Endothelial cell (in vitro differentiated cells): ENCODE measurements at regions not wholly inside any gene's neighbourhood (a gene's known extent, or its start where the extent isn't known, plus 50 kb on each side); places are given as distances from the start of the nearest gene placed in this dataset.

Source experiments
- DNase-seq: peaks from one replicate; pipeline ENCODE4 v3.0.0; 2021; ENCODE audit warnings: low spot score
- H3K27ac Mint-ChIP-seq: one replicate; pipeline ENCODE4 v1.8.0; 2021; ENCODE audit warnings: mixed read lengths, inconsistent platforms; ENCODE audit not compliant: unreplicated experiment
- H3K27me3 Mint-ChIP-seq: one replicate; pipeline ENCODE4 v1.8.0; 2021; ENCODE audit warnings: mild to moderate bottlenecking, moderate library complexity, mixed read lengths, inconsistent platforms; ENCODE audit not compliant: unreplicated experiment
- H3K36me3 Mint-ChIP-seq: one replicate; pipeline ENCODE4 v1.8.0; 2021; ENCODE audit warnings: mild to moderate bottlenecking, low read depth, mixed read lengths, inconsistent platforms; ENCODE audit not compliant: unreplicated experiment
- H3K4me1 Mint-ChIP-seq: one replicate; pipeline ENCODE4 v1.8.0; 2021; ENCODE audit warnings: mild to moderate bottlenecking, mixed read lengths, inconsistent platforms; ENCODE audit not compliant: unreplicated experiment
- H3K4me3 Mint-ChIP-seq: one replicate; pipeline ENCODE4 v1.8.0; 2021; ENCODE audit warnings: mild to moderate bottlenecking, mixed read lengths, inconsistent platforms; ENCODE audit not compliant: unreplicated experiment
- H3K9me3 Mint-ChIP-seq: one replicate; pipeline ENCODE4 v1.8.0; 2021; ENCODE audit warnings: mixed read lengths, inconsistent platforms; ENCODE audit not compliant: unreplicated experiment
- TF ChIP-seq, protein P1 (sequence below): fragments of 200-600 bp; sonication (generic); IDR thresholded peaks from one replicate; pipeline ENCODE4 v1.5.0; 2021; ENCODE audit warnings: antibody characterized with exemption; ENCODE audit not compliant: unreplicated experiment

DNA sequence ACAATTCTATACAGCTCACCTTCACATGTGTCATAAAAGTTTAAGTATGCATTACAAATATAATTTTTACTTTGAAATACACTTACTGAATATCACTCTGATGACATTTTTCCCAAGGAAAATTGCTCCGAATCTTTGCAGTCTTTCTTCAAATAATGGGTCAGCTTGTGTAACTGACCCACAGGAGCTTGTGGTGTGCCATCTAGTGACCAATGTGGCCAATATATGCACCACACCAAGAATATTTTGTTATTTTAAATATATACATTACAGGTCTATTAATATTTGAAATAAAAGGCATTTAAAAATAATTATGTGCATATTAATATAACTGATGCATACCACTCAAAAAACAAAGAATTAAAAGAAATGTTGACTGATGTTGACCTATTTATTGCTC lies 271.4 kb downstream of the TBX15 start:
- TF ChIP-seq, protein P1, sequence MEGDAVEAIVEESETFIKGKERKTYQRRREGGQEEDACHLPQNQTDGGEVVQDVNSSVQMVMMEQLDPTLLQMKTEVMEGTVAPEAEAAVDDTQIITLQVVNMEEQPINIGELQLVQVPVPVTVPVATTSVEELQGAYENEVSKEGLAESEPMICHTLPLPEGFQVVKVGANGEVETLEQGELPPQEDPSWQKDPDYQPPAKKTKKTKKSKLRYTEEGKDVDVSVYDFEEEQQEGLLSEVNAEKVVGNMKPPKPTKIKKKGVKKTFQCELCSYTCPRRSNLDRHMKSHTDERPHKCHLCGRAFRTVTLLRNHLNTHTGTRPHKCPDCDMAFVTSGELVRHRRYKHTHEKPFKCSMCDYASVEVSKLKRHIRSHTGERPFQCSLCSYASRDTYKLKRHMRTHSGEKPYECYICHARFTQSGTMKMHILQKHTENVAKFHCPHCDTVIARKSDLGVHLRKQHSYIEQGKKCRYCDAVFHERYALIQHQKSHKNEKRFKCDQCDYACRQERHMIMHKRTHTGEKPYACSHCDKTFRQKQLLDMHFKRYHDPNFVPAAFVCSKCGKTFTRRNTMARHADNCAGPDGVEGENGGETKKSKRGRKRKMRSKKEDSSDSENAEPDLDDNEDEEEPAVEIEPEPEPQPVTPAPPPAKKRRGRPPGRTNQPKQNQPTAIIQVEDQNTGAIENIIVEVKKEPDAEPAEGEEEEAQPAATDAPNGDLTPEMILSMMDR = peak; percentile 24
- no peak for DNase-seq
- Mint-ChIP-seq H3K27ac (no peak overlapping the region), H3K4me3 (no peak overlapping the region), H3K27me3 (no peaks in the 10 kb centered on the region), H3K36me3 (no peaks in the 10 kb centered on the region), H3K9me3 (no peaks in the 10 kb centered on the region), H3K4me1 (no peaks in the 10 kb centered on the region)

DNA sequence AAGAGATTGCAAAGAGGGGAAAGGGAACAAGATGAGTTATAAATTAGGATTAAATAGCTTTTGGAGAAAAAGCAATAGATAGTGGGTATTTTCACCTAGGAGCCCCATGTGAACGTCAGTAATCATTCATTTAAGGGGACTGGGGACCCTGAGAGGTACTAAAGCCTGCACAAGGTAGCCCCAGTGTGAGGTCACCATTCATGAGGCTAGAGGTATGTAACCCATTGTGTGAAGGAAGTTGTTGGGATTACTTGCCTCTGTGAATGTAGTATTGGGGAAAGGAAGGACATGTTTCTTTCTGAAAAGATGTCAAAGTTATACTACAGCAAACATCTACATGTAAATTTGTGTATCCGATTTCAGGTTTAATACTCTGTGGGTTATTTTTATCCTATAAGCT lies 276.8 kb downstream of the TBX15 start:
- no peak for DNase-seq
- TF ChIP-seq, protein P1 = no peak
- Mint-ChIP-seq H3K9me3 (no peaks in the 10 kb centered on the region), H3K27ac (no peak overlapping the region), H3K36me3 (no peaks in the 10 kb centered on the region), H3K4me1 (no peaks in the 10 kb centered on the region), H3K4me3 (no peak overlapping the region), H3K27me3 (no peaks in the 10 kb centered on the region)

DNA sequence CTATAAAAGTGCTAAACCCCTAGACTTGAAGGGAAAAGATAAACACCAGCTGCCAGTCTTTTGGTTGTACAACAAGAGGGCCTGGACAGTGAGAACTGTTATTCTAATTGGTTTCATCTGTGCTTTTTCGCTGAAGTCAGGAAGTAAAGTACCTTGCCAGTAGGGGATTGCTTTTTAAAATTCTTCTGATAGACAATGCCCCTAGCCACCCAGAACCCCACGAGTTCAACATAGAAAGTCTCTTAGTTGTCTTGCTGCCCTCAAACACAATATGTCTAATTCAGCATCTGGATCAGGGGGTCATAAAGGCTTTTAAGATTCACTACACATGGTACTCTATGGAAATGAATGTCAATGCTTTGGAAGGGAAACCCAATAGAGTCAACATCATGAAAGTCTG lies 289.2 kb downstream of the TBX15 start:
- Mint-ChIP-seq H3K27me3 (no peaks in the 10 kb centered on the region), H3K4me1 (no peaks in the 10 kb centered on the region), H3K27ac (no peak overlapping the region), H3K36me3 (no peaks in the 10 kb centered on the region), H3K9me3 (no peaks in the 10 kb centered on the region), H3K4me3 (no peak overlapping the region)
- no peak for DNase-seq
- TF ChIP-seq, protein P1 = no peak

DNA sequence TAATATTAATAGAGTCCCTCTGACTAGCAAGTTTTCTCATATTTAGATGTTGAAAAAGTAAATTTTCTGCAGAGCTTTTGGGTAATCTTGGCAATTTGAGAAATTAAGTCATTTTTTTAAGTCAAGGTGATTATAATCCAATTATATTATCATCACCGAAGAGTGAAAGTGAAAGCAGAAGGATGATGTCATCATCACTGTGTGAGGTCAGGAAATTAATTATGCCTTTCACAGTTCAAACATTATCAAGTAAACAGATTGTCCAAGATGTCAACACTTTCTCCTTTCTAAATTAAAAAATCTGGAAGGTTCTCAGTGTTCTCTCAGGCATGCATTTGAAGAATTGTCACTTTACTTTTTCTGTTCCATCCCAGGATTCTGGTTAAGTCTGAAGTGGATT lies 296.0 kb downstream of the TBX15 start:
- Mint-ChIP-seq H3K4me1 (no peaks in the 10 kb centered on the region), H3K27ac (no peak overlapping the region), H3K36me3 (no peaks in the 10 kb centered on the region), H3K27me3 (no peaks in the 10 kb centered on the region), H3K4me3 (no peak overlapping the region), H3K9me3 (no peaks in the 10 kb centered on the region)
- TF ChIP-seq, protein P1 = no peak
- DNase-seq = no peak

DNA sequence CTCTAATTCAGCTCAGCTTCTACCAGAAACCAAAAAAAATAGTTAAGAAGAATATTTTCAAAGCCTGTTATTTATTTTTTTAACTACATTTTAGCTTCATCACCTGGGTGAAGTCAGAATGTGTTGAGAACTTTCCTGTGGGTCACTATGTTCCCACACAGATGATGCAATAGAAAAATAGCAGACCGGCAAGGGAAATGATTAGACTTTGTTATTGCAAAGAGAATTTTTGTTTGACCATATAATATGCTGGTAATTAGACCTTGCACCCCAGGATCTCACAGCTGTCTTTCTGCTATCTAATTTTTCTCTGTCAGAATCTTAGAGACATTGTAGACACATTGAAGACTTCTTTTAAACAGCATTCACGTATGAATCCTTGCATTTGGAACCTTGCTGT lies 299.3 kb downstream of the TBX15 start:
- H3K27me3 Mint-ChIP-seq = no peaks in the 10 kb centered on the region
- H3K36me3 Mint-ChIP-seq = no peaks in the 10 kb centered on the region
- no peak for DNase-seq
- TF ChIP-seq, protein P1 = no peak
- H3K27ac Mint-ChIP-seq = no peak overlapping the region
- no peak overlapping the region for H3K4me3 Mint-ChIP-seq
- no peaks in the 10 kb centered on the region for H3K9me3 Mint-ChIP-seq
- no peaks in the 10 kb centered on the region for H3K4me1 Mint-ChIP-seq
